Memory B cell (primary cell): ENCODE measurements at regions not wholly inside any gene's neighbourhood (a gene's known extent, or its start where the extent isn't known, plus 50 kb on each side); places are given as distances from the start of the nearest gene placed in this dataset.
A peak's percentile ranks its signal among the peaks of the same experiment; 100 is the strongest.

ENCODE experiments used
- ATAC-seq: fragments of 150-1000 bp; cut with Tn5 transposase; 2 replicates; pipeline ENCODE4 v1.10.0; 2021; ENCODE audit warnings: low read depth, mild to moderate bottlenecking, moderate library complexity
- DNase-seq, 2 donors: peaks; one replicate each; pipeline ENCODE4 v3.0.0; 2022; ENCODE audit warnings: low spot score in 2 of 2
- H3K27ac Mint-ChIP-seq: one replicate; pipeline ENCODE4 v1.8.0; 2022; ENCODE audit warnings: mild to moderate bottlenecking, moderate library complexity, mixed read lengths
- H3K27me3 Mint-ChIP-seq: one replicate; pipeline ENCODE4 v1.8.0; 2022; ENCODE audit warnings: mixed read lengths
- H3K36me3 Mint-ChIP-seq: one replicate; pipeline ENCODE4 v1.8.0; 2022; ENCODE audit warnings: mild to moderate bottlenecking, mixed read lengths
- H3K4me1 Mint-ChIP-seq: one replicate; pipeline ENCODE4 v1.8.0; 2022; ENCODE audit warnings: mixed read lengths
- H3K4me3 Mint-ChIP-seq: one replicate; pipeline ENCODE4 v1.8.0; 2022; ENCODE audit warnings: mild to moderate bottlenecking, moderate library complexity, mixed read lengths
- H3K9me3 Mint-ChIP-seq: one replicate; pipeline ENCODE4 v1.8.0; 2022; ENCODE audit warnings: mixed read lengths

- Mint-ChIP-seq H3K4me3 (no peak overlapping the region), H3K36me3 (no peaks in the 10 kb centered on the region), H3K27ac (no peak overlapping the region), H3K9me3 (no peaks in the 10 kb centered on the region), H3K4me1 (no peaks in the 10 kb centered on the region), H3K27me3 (peaks cover 11% of the 10 kb centered on the region)
- ATAC-seq: no peak
- DNase-seq: no peak
These were observed 85.6 kb downstream of the CD8B2 start for GRCh38 chr2:106572541-106573450.

DNA sequence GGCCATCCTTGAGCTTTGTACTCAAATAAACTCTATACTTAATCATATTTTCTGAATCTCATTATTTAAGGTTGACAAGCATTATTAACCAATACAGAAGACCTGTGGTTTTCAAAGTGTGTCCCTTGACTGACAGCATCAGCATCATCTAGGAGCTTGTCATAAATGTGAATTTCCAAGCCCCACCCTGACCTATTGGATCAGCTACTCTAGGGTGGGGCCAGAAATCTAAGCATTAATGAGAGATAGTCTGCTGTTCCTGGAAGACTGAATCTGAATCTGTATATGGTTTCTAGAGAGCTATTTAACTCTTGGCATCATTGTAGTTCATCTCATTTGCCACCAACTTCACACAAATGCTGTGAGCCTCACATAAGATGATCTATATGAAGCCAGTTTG, 86.6 kb downstream of the CD8B2 start:
- Mint-ChIP-seq H3K4me3 (no peak overlapping the region), H3K9me3 (no peaks in the 10 kb centered on the region), H3K27me3 (peaks cover 16% of the 10 kb centered on the region), H3K27ac (no peak overlapping the region), H3K4me1 (no peaks in the 10 kb centered on the region), H3K36me3 (no peaks in the 10 kb centered on the region)
- ATAC-seq (no peak), DNase-seq (no peak)

GRCh38 chr2:106575955-106576354, 88.8 kb downstream of the CD8B2 start:
- H3K27me3 Mint-ChIP-seq: peaks cover 13% of the 10 kb centered on the region
- H3K36me3 Mint-ChIP-seq: no peaks in the 10 kb centered on the region
- ATAC-seq: no peak
- H3K27ac Mint-ChIP-seq: no peak overlapping the region
- no peaks in the 10 kb centered on the region for H3K4me1 Mint-ChIP-seq
- H3K9me3 Mint-ChIP-seq: no peaks in the 10 kb centered on the region
- no peak for DNase-seq
- H3K4me3 Mint-ChIP-seq: no peak overlapping the region

DNA sequence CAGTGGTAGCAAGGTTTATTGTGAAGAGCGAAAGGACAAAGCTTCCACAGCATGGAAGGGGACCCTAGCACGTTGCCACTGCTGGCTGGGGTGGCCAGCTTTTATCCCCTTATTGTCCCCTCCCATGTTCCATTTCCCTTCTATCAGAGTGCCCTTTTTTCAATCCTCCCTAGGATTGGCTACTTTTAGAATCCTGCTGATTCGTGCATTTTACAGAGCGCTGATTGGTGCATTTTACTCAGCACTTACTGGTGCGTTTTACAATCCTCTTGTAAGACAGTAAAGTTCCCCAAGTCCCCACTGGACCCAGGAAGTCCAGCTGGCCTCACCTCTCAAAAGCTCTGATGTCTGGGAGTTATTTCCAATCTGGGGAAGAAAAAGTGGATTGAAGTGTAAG, 90.1 kb downstream of the CD8B2 start:
- peaks cover 12% of the 10 kb centered on the region for H3K27me3 Mint-ChIP-seq
- DNase-seq (no peak), ATAC-seq (no peak)
- H3K9me3 Mint-ChIP-seq: no peaks in the 10 kb centered on the region
- no peak overlapping the region for H3K4me3 Mint-ChIP-seq
- H3K27ac Mint-ChIP-seq: no peak overlapping the region
- no peaks in the 10 kb centered on the region for H3K36me3 Mint-ChIP-seq
- H3K4me1 Mint-ChIP-seq: peaks cover 6% of the 10 kb centered on the region

GRCh38 chr2:106579750-106580197, 92.6 kb downstream of the CD8B2 start:
- H3K27me3 Mint-ChIP-seq: peaks cover 12% of the 10 kb centered on the region
- no peaks in the 10 kb centered on the region for H3K9me3 Mint-ChIP-seq
- H3K4me1 Mint-ChIP-seq: peaks cover 6% of the 10 kb centered on the region
- no peak overlapping the region for H3K27ac Mint-ChIP-seq
- no peak for ATAC-seq
- H3K36me3 Mint-ChIP-seq: no peaks in the 10 kb centered on the region
- H3K4me3 Mint-ChIP-seq: no peak overlapping the region
- DNase-seq: no peak

GRCh38 chr2:106580241-106580640, 93.1 kb downstream of the CD8B2 start:
- no peak for DNase-seq
- H3K27ac Mint-ChIP-seq: no peak overlapping the region
- no peak for ATAC-seq
- H3K4me1 Mint-ChIP-seq: peaks cover 6% of the 10 kb centered on the region
- H3K4me3 Mint-ChIP-seq: no peak overlapping the region
- no peaks in the 10 kb centered on the region for H3K9me3 Mint-ChIP-seq
- H3K27me3 Mint-ChIP-seq: peaks cover 12% of the 10 kb centered on the region
- no peaks in the 10 kb centered on the region for H3K36me3 Mint-ChIP-seq

DNA sequence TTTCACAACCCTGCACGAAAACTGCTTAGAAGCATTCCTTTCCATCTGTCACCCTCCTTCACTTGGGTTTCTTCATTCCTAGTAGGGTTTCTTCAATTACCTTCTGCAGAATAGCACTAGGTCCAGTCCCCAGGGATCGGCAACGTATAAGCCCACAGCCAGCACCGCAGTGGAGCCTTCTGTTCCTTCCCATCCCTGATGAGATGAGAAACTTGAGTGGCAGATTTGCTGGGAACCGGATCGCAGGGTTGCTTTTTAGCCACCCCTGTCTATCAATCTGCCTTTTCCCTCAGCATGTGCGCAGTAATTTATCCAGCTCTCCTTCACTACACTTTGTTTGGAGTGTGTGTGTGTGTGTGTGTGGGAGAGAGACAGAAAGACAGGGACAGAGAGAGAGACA, 94.2 kb downstream of the CD8B2 start:
- no peak for ATAC-seq

GRCh38 chr2:106581755-106582147, 94.6 kb downstream of the CD8B2 start:
- no peaks in the 10 kb centered on the region for H3K36me3 Mint-ChIP-seq
- DNase-seq (no peak), ATAC-seq (peak; percentile 44)
- H3K27ac Mint-ChIP-seq: no peak overlapping the region
- H3K4me1 Mint-ChIP-seq: peaks cover 6% of the 10 kb centered on the region
- H3K9me3 Mint-ChIP-seq: no peaks in the 10 kb centered on the region
- peaks cover 9% of the 10 kb centered on the region for H3K27me3 Mint-ChIP-seq
- peak overlapping the region; percentile 43 for H3K4me3 Mint-ChIP-seq

More for the DNA sequence above, 94.2 kb downstream of the CD8B2 start:
- Mint-ChIP-seq H3K27me3 (peaks cover 9% of the 10 kb centered on the region), H3K36me3 (no peaks in the 10 kb centered on the region), H3K9me3 (no peaks in the 10 kb centered on the region), H3K4me3 (peak overlapping the region; percentile 43), H3K27ac (no peak overlapping the region), H3K4me1 (peaks cover 6% of the 10 kb centered on the region)
- no peak for DNase-seq

- H3K4me1 Mint-ChIP-seq: peaks cover 6% of the 10 kb centered on the region
- H3K36me3 Mint-ChIP-seq: no peaks in the 10 kb centered on the region
- DNase-seq (peak; percentile 41 to 58), ATAC-seq (peak; percentile 80)
- H3K4me3 Mint-ChIP-seq: peak overlapping the region; percentile 43
- no peak overlapping the region for H3K27ac Mint-ChIP-seq
- H3K9me3 Mint-ChIP-seq: no peaks in the 10 kb centered on the region
- peaks cover 9% of the 10 kb centered on the region for H3K27me3 Mint-ChIP-seq
These were observed 95.3 kb downstream of the CD8B2 start for GRCh38 chr2:106582148-106583143.

DNA sequence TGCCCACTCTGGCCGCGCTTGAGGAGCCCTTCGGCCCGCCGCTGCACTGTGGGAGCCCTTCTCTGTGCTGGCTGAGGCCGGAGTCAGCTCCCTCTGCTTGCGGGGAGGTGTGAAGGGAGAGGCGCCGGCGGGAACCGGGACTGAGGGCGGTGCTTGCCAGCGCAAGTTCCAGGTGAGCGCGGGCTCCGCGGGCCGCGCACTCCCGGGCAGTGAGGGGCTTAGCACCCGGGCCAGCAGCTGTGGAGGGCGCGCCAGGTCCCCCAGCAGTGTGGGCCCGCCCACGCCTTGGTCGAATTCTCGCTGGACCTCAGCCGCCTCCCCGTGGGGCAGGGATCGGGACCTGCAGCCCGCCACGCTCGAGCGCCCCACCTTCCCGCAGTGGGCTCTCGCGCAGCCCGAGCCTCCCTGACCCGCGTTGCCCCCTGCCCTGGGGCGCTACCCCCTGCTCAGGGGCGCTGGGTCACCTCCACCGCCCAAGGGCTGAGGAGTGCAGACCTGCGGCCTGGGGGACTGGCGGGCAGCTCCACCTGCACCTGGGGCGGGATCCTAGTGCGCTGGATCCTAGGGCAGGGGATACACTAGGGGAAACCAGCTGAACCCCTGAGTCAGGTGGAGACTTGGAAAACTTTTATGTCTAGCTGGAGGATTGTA, 97.3 kb downstream of the CD8B2 start:
- ATAC-seq (no peak), DNase-seq (no peak)
- no peaks in the 10 kb centered on the region for H3K9me3 Mint-ChIP-seq
- no peak overlapping the region for H3K4me3 Mint-ChIP-seq
- H3K4me1 Mint-ChIP-seq: peaks cover 6% of the 10 kb centered on the region
- no peak overlapping the region for H3K27ac Mint-ChIP-seq
- H3K27me3 Mint-ChIP-seq: peaks cover 3% of the 10 kb centered on the region
- no peaks in the 10 kb centered on the region for H3K36me3 Mint-ChIP-seq

DNA sequence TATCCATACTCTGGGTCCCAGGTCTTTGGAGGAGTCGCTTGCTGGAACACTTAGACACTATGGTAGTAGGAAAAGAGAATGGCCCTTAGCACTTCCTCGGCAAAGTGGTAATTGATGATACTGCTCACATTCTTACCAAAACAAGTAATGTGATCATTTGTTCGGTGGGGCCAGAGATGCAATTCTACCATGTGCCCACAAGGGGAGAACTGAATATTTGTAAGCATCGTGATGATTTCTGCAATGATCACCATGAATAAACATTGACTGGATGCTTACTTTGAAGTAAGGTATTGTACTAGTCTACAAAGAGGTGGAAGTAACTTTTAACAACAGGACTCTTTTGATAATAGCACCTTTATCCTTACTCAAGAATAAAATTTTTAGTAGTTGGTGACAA, 109.7 kb downstream of the CD8B2 start:
- no peak for ATAC-seq
- Mint-ChIP-seq H3K4me3 (no peak overlapping the region), H3K36me3 (no peaks in the 10 kb centered on the region), H3K27ac (no peak overlapping the region), H3K4me1 (no peaks in the 10 kb centered on the region), H3K27me3 (peaks cover 10% of the 10 kb centered on the region), H3K9me3 (peaks cover 1% of the 10 kb centered on the region)
- DNase-seq: no peak

GRCh38 chr2:106599540-106599939, 112.4 kb downstream of the CD8B2 start:
- no peak overlapping the region for H3K27ac Mint-ChIP-seq
- no peaks in the 10 kb centered on the region for H3K4me1 Mint-ChIP-seq
- H3K4me3 Mint-ChIP-seq: no peak overlapping the region
- ATAC-seq: no peak
- peaks cover 7% of the 10 kb centered on the region for H3K27me3 Mint-ChIP-seq
- no peaks in the 10 kb centered on the region for H3K36me3 Mint-ChIP-seq
- DNase-seq: no peak
- H3K9me3 Mint-ChIP-seq: peaks cover 1% of the 10 kb centered on the region

- Mint-ChIP-seq H3K9me3 (peaks cover 2% of the 10 kb centered on the region), H3K4me1 (no peaks in the 10 kb centered on the region), H3K27me3 (peaks cover 3% of the 10 kb centered on the region), H3K27ac (no peak overlapping the region), H3K4me3 (no peak overlapping the region), H3K36me3 (no peaks in the 10 kb centered on the region)
- no peak for ATAC-seq
- no peak for DNase-seq
These were observed 114.9 kb downstream of the CD8B2 start for GRCh38 chr2:106602042-106602441.

DNA sequence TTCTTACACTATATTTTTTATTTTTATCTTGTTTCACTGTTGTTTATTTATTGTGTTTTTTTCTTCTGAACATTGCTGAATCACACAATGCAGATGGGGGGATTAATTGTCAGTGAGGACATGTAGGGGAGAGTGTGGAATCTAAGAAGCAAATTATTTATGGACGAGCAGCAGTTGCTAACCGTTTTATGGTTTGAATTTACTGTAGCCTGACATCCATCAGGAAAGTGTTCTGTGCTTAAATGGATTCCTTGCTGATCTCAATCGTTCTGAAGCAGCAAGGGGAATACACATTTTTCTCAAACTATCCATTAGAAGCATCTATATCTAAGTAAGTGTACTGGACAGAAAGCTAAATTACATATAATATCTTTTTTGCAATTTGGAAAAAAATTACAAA, 119.5 kb downstream of the CD8B2 start:
- ATAC-seq (no peak), DNase-seq (no peak)
- Mint-ChIP-seq H3K4me1 (no peaks in the 10 kb centered on the region), H3K36me3 (no peaks in the 10 kb centered on the region), H3K9me3 (peaks cover 4% of the 10 kb centered on the region), H3K4me3 (no peak overlapping the region), H3K27me3 (peaks cover 4% of the 10 kb centered on the region), H3K27ac (no peak overlapping the region)
